ENCODE measurements at regions not wholly inside any gene's neighbourhood (a gene's known extent, or its start where the extent isn't known, plus 50 kb on each side); places are given as distances from the start of the nearest gene placed in this dataset.

- no peak for TF ChIP-seq CTCF (IDR thresholded peaks at IDR 0.05; ENCODE audit: unreplicated experiment in 3 of 3)
- H3K9me3 Mint-ChIP-seq, result peaks cover 36% of the 10 kb centered on the region
- no peaks in the 10 kb centered on the region for H3K4me1 Mint-ChIP-seq
- H3K4me3 Mint-ChIP-seq, result no peak overlapping the region
- peaks cover 4% of the 10 kb centered on the region for H3K36me3 Mint-ChIP-seq (ENCODE audit: low read depth)
- H3K27me3 Mint-ChIP-seq (ENCODE audit: low read depth), result no peaks in the 10 kb centered on the region
- H3K27ac Mint-ChIP-seq, result no peak overlapping the region
Measured at GRCh38 chr2:107615039-107615438, 211.7 kb upstream of the RGPD4 start.

- Mint-ChIP-seq H3K36me3 (ENCODE audit: low read depth) (peaks cover 4% of the 10 kb centered on the region), H3K9me3 (peaks cover 47% of the 10 kb centered on the region), H3K4me3 (no peak overlapping the region), H3K27me3 (ENCODE audit: low read depth) (no peaks in the 10 kb centered on the region), H3K27ac (no peak overlapping the region), H3K4me1 (no peaks in the 10 kb centered on the region)
- no peak for TF ChIP-seq CTCF (IDR thresholded peaks at IDR 0.05; ENCODE audit: unreplicated experiment in 3 of 3)
Measured at GRCh38 chr2:107618769-107619168, 207.9 kb upstream of the RGPD4 start.

- Mint-ChIP-seq H3K9me3 (peaks cover 43% of the 10 kb centered on the region), H3K4me1 (no peaks in the 10 kb centered on the region), H3K36me3 (ENCODE audit: low read depth) (peaks cover 4% of the 10 kb centered on the region), H3K27ac (no peak overlapping the region), H3K4me3 (no peak overlapping the region), H3K27me3 (ENCODE audit: low read depth) (no peaks in the 10 kb centered on the region)
- TF ChIP-seq CTCF (IDR thresholded peaks at IDR 0.05; ENCODE audit: unreplicated experiment in 3 of 3), result no peak
Measured at GRCh38 chr2:107621186-107622165, 205.2 kb upstream of the RGPD4 start.

GRCh38 chr2:107622741-107623310 lies 203.9 kb upstream of the RGPD4 start:
- H3K4me3 Mint-ChIP-seq, result no peak overlapping the region
- H3K27ac Mint-ChIP-seq, result no peak overlapping the region
- peaks cover 43% of the 10 kb centered on the region for H3K9me3 Mint-ChIP-seq
- no peak for TF ChIP-seq CTCF (IDR thresholded peaks at IDR 0.05; ENCODE audit: unreplicated experiment in 3 of 3)
- H3K4me1 Mint-ChIP-seq, result no peaks in the 10 kb centered on the region
- peaks cover 4% of the 10 kb centered on the region for H3K36me3 Mint-ChIP-seq (ENCODE audit: low read depth)
- no peaks in the 10 kb centered on the region for H3K27me3 Mint-ChIP-seq (ENCODE audit: low read depth)

- no peak overlapping the region for H3K27ac Mint-ChIP-seq
- H3K4me1 Mint-ChIP-seq, result no peaks in the 10 kb centered on the region
- H3K36me3 Mint-ChIP-seq (ENCODE audit: low read depth), result no peaks in the 10 kb centered on the region
- H3K4me3 Mint-ChIP-seq, result no peak overlapping the region
- H3K9me3 Mint-ChIP-seq, result peaks cover 39% of the 10 kb centered on the region
- H3K27me3 Mint-ChIP-seq (ENCODE audit: low read depth), result no peaks in the 10 kb centered on the region
- TF ChIP-seq CTCF (IDR thresholded peaks at IDR 0.05; ENCODE audit: unreplicated experiment in 3 of 3), result no peak
Measured at GRCh38 chr2:107625982-107626381, 200.7 kb upstream of the RGPD4 start.

Measured in nephron (organoid).